ENCODE measurements at regions not wholly inside any gene's neighbourhood (a gene's known extent, or its start where the extent isn't known, plus 50 kb on each side); places are given as distances from the start of the nearest gene placed in this dataset.

- ATAC-seq (no peak), DNase-seq (no peak)
- Mint-ChIP-seq H3K4me3 (no peak overlapping the region), H3K4me1 (ENCODE audit: low read depth) (peaks cover 15% of the 10 kb centered on the region), H3K36me3 (ENCODE audit: low read depth) (no peaks in the 10 kb centered on the region), H3K9me3 (ENCODE audit: insufficient read depth) (no peaks in the 10 kb centered on the region), H3K27me3 (ENCODE audit: low read depth) (peaks cover 7% of the 10 kb centered on the region), H3K27ac (no peak overlapping the region)
- ChIA-PET CTCF (no interaction called here), POLR2A (no interaction called here)
Observed at GRCh38 chr12:90078344-90078743, 369.7 kb upstream of the ATP2B1 start.

DNA sequence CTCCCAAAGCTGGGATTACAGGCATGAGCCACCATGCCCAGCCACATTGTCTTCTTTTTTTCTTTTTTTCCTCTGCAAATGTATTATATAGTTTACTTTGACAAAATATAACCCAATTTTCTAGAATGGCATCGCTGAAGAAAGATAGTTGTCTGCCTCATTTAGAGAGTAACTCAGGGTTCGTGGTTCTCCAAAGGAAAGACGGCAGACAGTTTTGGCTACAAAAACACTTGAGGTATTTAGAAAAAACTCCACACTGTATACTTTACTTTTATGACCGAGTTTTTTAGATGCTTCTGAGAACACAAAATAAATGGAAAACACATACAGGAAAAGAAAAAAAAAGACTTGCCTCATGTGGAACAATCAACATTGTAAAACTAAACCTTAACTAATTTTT is 369.1 kb upstream of the ATP2B1 start:
- no peak overlapping the region for H3K27ac Mint-ChIP-seq
- H3K36me3 Mint-ChIP-seq (ENCODE audit: low read depth): no peaks in the 10 kb centered on the region
- H3K9me3 Mint-ChIP-seq (ENCODE audit: insufficient read depth): no peaks in the 10 kb centered on the region
- peaks cover 8% of the 10 kb centered on the region for H3K27me3 Mint-ChIP-seq (ENCODE audit: low read depth)
- POLR2A ChIA-PET: no interaction called here
- CTCF ChIA-PET: interaction anchor here (1.6 kb wide), 1 partner anchor 535 kb away, joined by 4 read pairs; no protein-coding TSS in a partner anchor
- H3K4me3 Mint-ChIP-seq: no peak overlapping the region
- DNase-seq (no peak), ATAC-seq (no peak)
- H3K4me1 Mint-ChIP-seq (ENCODE audit: low read depth): peaks cover 15% of the 10 kb centered on the region

DNA sequence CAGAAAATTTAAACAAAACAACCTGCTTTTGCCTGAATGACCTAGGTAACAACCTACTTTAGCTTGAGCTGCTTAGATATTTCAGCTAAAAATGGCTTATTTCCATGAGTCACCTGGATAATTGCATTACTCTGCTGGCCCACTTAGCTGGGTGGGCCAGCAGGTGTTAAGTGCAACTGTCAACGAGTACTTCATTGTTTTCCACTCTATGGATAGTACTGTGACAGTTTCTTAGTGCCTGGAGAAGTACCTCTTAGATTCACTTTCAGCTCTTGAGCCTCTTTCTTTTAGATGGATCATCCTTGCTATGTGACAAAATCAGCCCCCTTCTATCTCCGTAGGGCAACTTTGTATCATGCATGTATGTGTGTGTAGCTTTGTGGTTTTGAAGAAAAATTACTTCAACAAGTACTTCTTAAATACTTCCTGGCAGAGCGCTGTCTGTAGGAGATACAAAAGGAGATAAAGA is 368.2 kb upstream of the ATP2B1 start:
- CTCF ChIA-PET: interaction anchor here (1.4 to 1.6 kb wide), 3 partner anchors 15 to 534 kb away, joined by 3 to 8 read pairs (median 4); no protein-coding TSS in a partner anchor
- Mint-ChIP-seq H3K9me3 (ENCODE audit: insufficient read depth) (no peaks in the 10 kb centered on the region), H3K4me1 (ENCODE audit: low read depth) (peaks cover 15% of the 10 kb centered on the region), H3K36me3 (ENCODE audit: low read depth) (no peaks in the 10 kb centered on the region), H3K27me3 (ENCODE audit: low read depth) (peaks cover 8% of the 10 kb centered on the region), H3K27ac (no peak overlapping the region), H3K4me3 (no peak overlapping the region)
- DNase-seq (no peak), ATAC-seq (peak; percentile 33)
- POLR2A ChIA-PET: no interaction called here

DNA sequence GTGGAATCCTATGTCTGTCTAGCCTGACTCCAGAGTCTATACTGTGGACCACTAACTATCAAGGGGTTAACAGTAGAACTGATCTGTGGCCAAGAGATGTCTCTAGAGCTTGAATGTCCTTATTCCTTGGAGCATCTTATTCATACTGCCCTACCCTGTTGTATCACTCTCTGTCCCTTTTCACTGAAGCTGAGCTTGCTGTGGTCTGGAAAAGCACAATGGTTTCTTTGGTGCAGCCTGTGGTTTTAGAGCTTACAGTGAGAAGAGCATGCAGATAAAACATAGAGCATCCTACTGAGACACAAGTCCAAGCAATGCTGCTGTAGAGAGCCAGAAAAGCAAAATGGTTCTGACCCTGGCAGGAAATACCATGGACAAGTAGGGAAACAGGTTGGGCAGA is 367.0 kb upstream of the ATP2B1 start:
- ChIA-PET CTCF (interaction anchor here (1.4 kb wide), 1 partner anchor 27 kb away, joined by 8 read pairs; no protein-coding TSS in a partner anchor), POLR2A (no interaction called here)
- Mint-ChIP-seq H3K4me1 (ENCODE audit: low read depth) (peaks cover 15% of the 10 kb centered on the region), H3K4me3 (no peak overlapping the region), H3K9me3 (ENCODE audit: insufficient read depth) (no peaks in the 10 kb centered on the region), H3K36me3 (ENCODE audit: low read depth) (no peaks in the 10 kb centered on the region), H3K27me3 (ENCODE audit: low read depth) (peaks cover 6% of the 10 kb centered on the region), H3K27ac (no peak overlapping the region)
- DNase-seq (no peak), ATAC-seq (no peak)

DNA sequence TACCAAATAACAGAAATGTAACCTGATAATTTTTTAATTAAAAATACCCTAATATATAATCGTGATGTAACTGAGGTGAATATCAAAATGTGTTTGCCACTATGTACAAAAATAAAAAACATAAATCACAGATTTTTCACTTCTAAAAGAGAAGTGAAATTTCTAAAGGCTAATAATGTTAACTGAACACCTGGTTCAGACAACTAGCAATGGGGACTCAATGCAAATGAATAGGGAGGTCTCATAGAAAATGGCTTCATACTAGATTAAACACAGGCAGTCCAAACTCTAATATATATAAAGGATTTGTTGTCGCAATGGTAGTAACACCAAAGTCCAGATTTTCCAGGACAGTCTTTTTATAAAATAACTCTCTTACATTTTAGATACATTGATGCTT is 365.4 kb upstream of the ATP2B1 start:
- POLR2A ChIA-PET: no interaction called here
- CTCF ChIA-PET: no interaction called here
- H3K4me3 Mint-ChIP-seq: no peak overlapping the region
- H3K27me3 Mint-ChIP-seq (ENCODE audit: low read depth): peaks cover 6% of the 10 kb centered on the region
- H3K27ac Mint-ChIP-seq: no peak overlapping the region
- peaks cover 15% of the 10 kb centered on the region for H3K4me1 Mint-ChIP-seq (ENCODE audit: low read depth)
- no peak for DNase-seq
- no peak for ATAC-seq
- no peaks in the 10 kb centered on the region for H3K9me3 Mint-ChIP-seq (ENCODE audit: insufficient read depth)
- no peaks in the 10 kb centered on the region for H3K36me3 Mint-ChIP-seq (ENCODE audit: low read depth)

- Mint-ChIP-seq H3K4me3 (no peak overlapping the region), H3K4me1 (ENCODE audit: low read depth) (peaks cover 12% of the 10 kb centered on the region), H3K36me3 (ENCODE audit: low read depth) (no peaks in the 10 kb centered on the region), H3K27me3 (ENCODE audit: low read depth) (peaks cover 6% of the 10 kb centered on the region), H3K9me3 (ENCODE audit: insufficient read depth) (no peaks in the 10 kb centered on the region), H3K27ac (no peak overlapping the region)
- CTCF ChIA-PET: no interaction called here
- no peak for DNase-seq
- POLR2A ChIA-PET: no interaction called here
- no peak for ATAC-seq
Observed at GRCh38 chr12:90071996-90072395, 363.4 kb upstream of the ATP2B1 start.

GRCh38 chr12:90069711-90070110 is 361.1 kb upstream of the ATP2B1 start:
- ATAC-seq (no peak), DNase-seq (no peak)
- ChIA-PET CTCF (no interaction called here), POLR2A (no interaction called here)
- Mint-ChIP-seq H3K9me3 (ENCODE audit: insufficient read depth) (no peaks in the 10 kb centered on the region), H3K27me3 (ENCODE audit: low read depth) (peaks cover 3% of the 10 kb centered on the region), H3K4me1 (ENCODE audit: low read depth) (no peaks in the 10 kb centered on the region), H3K36me3 (ENCODE audit: low read depth) (no peaks in the 10 kb centered on the region), H3K27ac (no peak overlapping the region), H3K4me3 (no peak overlapping the region)

DNA sequence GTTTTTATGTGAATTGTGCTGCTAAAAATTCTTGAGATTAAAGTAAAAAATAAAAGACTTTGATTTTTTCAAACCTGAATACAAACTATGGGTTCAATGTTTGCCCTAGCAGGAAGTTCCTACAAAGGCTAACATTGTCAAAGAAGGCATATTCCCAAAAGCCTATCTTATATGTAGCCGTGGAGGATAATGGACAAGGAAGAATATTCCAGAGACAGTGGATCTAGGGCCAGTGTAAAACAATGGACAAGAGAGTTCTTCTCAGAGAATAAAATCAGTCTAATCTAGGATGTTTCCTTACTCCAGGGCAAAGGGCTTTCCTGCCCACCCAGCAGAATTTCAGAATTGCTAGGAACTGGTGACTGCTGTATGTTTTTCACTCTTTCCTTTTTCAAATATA is 359.2 kb upstream of the ATP2B1 start:
- Mint-ChIP-seq H3K36me3 (ENCODE audit: low read depth) (no peaks in the 10 kb centered on the region), H3K27me3 (ENCODE audit: low read depth) (no peaks in the 10 kb centered on the region), H3K27ac (no peak overlapping the region), H3K4me1 (ENCODE audit: low read depth) (no peaks in the 10 kb centered on the region), H3K4me3 (no peak overlapping the region), H3K9me3 (ENCODE audit: insufficient read depth) (no peaks in the 10 kb centered on the region)
- POLR2A ChIA-PET: interaction anchor here (0.6 kb wide), 1 partner anchor 21 kb away, joined by 3 read pairs; no protein-coding TSS in a partner anchor
- ATAC-seq (no peak), DNase-seq (no peak)
- CTCF ChIA-PET: no interaction called here

DNA sequence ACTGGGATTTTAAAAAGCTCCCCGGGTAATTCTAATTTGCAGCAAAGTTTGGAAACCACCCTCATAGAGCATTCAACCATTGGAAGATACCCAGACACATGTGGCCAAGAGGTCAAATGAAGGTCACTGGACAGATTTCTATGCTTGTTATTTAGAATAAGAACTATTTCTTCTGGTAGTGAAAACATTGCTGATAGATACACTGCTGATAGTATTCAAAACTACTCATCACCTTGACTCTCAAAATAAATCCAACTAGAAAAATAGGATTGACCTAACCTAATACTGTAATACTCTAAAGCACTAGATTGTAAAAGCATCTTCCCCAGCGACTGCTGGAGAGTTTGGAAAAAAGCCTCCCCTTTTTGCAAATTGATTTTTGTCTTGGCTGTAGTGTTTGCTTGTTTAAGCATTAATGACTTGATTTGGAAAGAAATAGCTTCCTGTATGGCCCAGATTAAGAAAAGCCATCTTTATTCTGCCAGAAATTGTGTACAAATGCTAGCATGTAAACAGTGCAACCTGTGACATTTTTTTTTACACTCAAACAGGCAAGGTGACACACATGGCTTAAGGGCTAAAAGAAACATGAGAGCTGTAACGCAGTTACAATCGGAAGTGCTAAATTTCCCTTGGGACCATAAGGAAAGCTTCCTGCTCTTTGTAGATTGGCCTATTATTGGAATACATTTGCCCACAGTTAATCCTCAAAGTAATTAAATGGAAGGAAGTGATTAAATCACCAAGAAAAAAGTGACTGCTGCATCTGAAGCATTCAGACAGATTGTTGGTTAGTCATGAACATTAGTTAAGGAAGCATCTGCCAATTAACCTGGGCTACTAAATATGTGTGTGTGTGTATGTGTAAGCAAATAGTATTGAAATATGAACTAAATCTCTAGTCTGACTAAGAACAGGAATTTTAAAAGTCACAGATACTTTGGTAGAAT is 356.5 kb upstream of the ATP2B1 start:
- CTCF ChIA-PET: no interaction called here
- Mint-ChIP-seq H3K27me3 (ENCODE audit: low read depth) (no peaks in the 10 kb centered on the region), H3K9me3 (ENCODE audit: insufficient read depth) (no peaks in the 10 kb centered on the region), H3K4me1 (ENCODE audit: low read depth) (no peaks in the 10 kb centered on the region), H3K36me3 (ENCODE audit: low read depth) (no peaks in the 10 kb centered on the region), H3K27ac (no peak overlapping the region), H3K4me3 (no peak overlapping the region)
- no peak for ATAC-seq
- POLR2A ChIA-PET: no interaction called here
- DNase-seq: no peak

DNA sequence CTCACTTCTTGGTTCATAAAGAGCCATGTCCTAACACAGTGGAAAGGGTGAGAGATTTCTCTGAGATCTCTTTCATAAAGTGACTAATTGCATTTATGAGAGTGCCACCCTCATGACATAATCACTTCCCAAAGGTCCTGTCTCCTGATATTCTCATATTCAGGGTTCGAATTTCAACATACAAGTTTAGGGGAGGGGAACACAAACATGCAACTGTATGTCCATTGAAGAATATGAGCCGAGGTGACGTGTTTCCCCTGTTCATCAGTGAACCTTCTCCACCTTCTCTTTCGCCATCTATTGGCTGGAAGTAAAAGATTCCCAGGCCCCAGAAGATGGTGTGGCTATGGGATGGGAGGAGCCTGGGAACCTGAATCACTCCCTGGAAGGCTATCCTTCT is 354.2 kb upstream of the ATP2B1 start:
- Mint-ChIP-seq H3K4me1 (ENCODE audit: low read depth) (no peaks in the 10 kb centered on the region), H3K27ac (no peak overlapping the region), H3K27me3 (ENCODE audit: low read depth) (no peaks in the 10 kb centered on the region), H3K9me3 (ENCODE audit: insufficient read depth) (no peaks in the 10 kb centered on the region), H3K36me3 (ENCODE audit: low read depth) (no peaks in the 10 kb centered on the region), H3K4me3 (no peak overlapping the region)
- DNase-seq (no peak), ATAC-seq (no peak)
- ChIA-PET CTCF (no interaction called here), POLR2A (no interaction called here)

GRCh38 chr12:90061809-90062208 is 353.2 kb upstream of the ATP2B1 start:
- DNase-seq (no peak), ATAC-seq (no peak)
- H3K27ac Mint-ChIP-seq: no peak overlapping the region
- no peaks in the 10 kb centered on the region for H3K4me1 Mint-ChIP-seq (ENCODE audit: low read depth)
- CTCF ChIA-PET: no interaction called here
- POLR2A ChIA-PET: no interaction called here
- H3K4me3 Mint-ChIP-seq: no peak overlapping the region
- H3K9me3 Mint-ChIP-seq (ENCODE audit: insufficient read depth): no peaks in the 10 kb centered on the region
- no peaks in the 10 kb centered on the region for H3K27me3 Mint-ChIP-seq (ENCODE audit: low read depth)
- H3K36me3 Mint-ChIP-seq (ENCODE audit: low read depth): no peaks in the 10 kb centered on the region

GRCh38 chr12:90060031-90060430 is 351.4 kb upstream of the ATP2B1 start:
- Mint-ChIP-seq H3K36me3 (ENCODE audit: low read depth) (no peaks in the 10 kb centered on the region), H3K4me1 (ENCODE audit: low read depth) (no peaks in the 10 kb centered on the region), H3K9me3 (ENCODE audit: insufficient read depth) (no peaks in the 10 kb centered on the region), H3K27me3 (ENCODE audit: low read depth) (no peaks in the 10 kb centered on the region), H3K4me3 (no peak overlapping the region), H3K27ac (no peak overlapping the region)
- CTCF ChIA-PET: no interaction called here
- DNase-seq (no peak), ATAC-seq (no peak)
- POLR2A ChIA-PET: interaction anchor here (0.5 kb wide), 1 partner anchor 869 kb away, joined by 3 read pairs; no protein-coding TSS in a partner anchor
